ENCODE measurements at regions not wholly inside any gene's neighbourhood (a gene's known extent, or its start where the extent isn't known, plus 50 kb on each side); places are given as distances from the start of the nearest gene placed in this dataset.
A peak's percentile ranks its signal among the peaks of the same experiment; 100 is the strongest.

DNA sequence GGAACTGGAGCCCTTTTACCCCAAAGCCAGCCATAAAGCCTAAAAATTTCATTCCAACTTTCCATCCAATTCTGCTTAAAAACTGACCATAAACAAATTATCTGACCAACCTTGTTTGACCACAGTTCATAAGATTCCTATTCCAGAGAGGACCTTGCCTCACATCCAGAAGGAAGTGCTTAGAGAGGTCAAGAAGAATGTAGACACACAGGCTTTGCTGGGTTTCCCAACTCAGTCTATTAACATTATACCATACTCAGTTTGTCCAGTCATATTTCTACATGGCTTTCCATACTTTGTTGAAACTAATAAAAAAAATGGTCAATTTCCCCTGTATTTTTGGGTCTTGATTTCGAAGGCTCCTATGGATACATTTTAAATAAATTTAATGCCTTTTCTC is 1522.5 kb downstream of the ARAP2 start:
- DNase-seq, result no peak

DNA sequence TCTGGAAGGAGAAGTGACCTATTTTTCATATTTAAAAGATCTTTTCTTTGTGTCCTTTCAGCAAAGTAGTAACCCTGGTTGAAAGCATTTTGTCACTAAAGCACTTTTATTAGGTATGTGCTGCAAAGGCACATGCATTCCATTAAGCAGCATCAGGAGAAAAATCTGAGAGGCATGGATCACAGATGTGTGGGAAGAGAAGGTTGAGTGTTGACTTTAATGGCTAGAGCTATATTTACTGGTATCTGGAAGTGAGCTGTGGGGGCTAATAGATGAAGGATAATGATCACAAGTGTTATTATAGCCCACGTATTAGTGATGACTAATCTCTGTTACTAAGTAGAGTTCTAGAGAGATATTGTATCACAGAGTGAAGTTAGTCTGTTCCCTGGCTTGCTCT is 1520.7 kb downstream of the ARAP2 start:
- DNase-seq, result no peak

DNA sequence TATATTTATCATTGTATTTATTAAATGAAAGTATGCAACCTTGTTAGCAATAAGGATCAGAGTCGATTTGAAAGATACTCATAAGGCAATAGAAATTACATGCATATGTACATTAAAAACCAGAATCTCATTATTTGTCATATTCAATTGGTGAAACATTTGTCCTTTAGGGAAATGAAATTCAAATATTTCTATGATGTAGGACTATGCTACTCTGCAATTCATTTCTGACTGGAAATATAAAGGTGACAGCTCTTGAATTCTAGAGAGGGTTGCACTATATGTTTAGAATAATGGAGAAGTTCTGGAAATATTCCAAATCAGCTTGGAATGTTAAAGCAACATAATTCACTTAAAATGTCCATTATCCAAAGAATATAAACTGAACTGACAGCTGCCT is 1519.8 kb downstream of the ARAP2 start:
- DNase-seq, result no peak

DNA sequence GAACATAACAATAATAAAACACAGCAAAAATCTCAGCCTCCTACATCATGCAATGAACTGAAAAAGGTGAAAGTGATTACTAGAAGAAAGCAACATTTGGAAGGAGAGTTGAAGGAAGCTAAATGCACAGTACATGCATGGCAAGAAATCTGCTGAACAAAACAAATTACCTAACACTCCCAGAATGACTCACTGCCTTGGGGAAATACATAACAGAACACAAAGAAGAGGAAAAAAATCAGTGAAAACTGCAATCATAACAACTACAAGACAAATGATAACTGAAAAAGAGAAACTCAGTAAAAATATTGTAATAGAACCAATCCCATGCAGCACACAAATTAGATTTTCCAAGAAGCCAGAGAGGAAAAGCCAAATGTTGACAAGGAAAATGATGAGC is 1513.2 kb downstream of the ARAP2 start:
- no peak for DNase-seq

DNA sequence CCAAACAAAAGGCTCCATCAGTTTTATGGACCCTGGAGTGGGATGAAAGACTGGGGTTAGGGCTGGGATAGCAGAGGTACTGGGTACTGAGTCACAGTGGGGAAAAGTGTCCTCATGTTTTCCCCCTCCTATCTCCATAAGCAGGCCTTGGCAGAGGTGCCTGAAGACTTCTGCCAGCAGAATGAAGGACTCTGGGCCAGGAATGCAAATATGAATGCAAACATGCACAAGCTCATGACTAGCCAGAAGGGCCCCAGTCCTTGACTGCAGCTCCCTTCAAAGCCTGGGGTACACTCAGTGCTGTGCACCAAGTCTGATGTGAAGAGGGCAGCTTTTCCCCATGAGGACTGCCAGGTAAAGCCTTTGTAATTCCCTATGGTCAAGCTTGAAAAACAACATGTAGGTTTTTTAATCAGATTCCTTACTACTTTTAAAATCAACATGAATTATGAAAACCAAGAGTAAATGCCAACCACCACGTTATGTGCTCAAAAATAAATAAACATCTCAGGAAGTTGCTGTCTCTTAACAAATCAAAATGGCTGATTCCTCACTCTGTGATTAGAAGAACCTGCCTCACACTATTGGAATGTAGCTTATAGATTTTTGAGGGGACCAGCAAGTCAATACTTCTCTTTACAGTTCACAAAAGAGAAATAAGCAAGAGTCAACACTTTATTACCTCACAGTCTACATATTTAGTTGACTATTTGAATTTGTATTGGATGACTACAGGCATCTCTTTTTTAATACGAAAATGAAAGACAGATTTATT is 1512.0 kb downstream of the ARAP2 start:
- DNase-seq, result no peak

DNA sequence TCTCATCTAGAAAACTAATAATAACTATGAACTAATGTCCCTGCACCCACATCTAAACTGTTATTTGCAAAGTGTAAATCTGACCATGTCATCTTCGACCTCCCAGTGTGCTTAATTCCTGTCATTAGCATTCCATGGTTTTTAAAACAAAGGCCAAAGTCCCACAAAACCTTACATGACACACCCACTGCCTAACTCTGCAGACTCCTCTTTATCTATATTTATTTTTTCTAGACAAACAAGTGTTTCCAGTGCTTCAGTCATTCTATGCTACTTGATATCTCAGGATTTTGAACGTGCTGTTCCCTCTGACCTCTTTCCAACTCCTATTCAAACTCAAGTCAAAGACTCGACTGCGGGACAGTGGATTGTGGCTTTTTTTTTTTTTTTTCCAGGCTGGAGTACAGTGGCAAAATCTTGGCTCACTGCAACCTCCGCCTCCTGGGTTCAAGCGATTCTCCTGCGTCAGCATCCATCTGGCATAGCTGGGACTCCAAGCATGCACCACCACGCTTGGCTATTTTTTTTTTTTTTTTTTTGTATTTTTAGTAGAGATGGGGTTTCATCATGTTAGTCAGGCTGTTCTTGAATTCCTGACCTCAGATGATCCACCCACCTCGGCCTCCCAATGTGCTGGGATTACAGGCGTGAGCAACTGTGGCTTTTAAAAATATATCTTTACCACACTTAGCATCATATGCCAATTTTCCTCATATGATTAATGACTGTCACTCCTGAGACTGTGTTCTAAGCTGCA is 1511.0 kb downstream of the ARAP2 start:
- peak; percentile 32 for DNase-seq

DNA sequence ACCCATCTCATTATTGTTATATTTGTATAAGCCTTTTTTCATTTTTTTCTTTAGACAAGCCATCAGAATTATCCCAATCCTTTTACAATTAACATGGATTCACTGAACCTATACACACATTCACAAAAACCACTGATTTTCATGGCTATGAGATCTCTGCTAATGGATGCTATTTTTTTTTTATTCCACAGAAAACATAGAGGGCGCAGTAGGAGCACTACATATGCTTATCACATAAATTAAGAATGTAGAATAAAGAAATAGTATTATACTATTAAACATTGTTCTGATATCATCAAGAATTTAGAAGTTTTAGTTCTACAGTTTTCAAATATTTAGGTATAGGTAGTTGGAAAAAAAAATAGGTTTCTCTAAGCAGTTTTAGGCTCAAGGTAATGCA is 1477.4 kb downstream of the ARAP2 start:
- DNase-seq, result peak; percentile 28

DNA sequence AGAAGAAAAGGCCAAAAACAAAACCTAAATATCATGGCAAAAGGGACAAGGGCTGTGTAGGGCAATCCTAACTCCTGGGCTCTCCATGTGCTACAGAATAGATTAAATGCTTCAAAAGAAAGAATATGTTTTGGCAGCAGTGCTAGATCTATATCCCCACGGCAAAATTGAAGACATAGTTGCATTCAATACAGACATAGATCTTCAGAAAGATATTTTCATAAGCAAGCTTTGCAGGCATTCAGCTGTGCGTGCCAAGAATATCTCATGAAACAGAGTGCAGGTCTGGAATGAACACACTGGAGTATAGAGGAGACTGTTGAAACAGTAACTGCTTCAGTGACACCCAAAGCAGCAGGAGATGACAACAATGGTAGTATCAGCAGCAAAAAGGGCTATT is 1476.9 kb downstream of the ARAP2 start:
- DNase-seq, result peak; percentile 52

DNA sequence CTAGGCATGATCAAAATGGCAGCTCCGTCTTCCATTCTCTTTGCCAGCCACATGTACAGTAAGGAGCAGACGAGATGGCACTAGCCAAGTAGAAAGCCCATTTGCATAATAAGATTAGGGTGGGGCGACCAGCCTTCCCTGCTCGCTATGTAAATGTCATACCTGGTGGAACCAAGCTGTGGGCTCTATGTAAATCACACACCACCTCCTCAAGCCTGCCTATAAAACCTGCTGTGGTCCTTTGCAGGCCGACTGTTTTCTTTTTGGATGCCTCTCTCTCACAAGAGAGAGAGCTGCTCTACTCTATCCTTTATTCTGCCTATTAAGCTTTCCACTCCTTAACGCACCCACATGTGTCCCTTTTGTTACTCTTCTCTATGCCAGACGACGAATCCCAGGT is 1472.7 kb downstream of the ARAP2 start:
- DNase-seq, result no peak

DNA sequence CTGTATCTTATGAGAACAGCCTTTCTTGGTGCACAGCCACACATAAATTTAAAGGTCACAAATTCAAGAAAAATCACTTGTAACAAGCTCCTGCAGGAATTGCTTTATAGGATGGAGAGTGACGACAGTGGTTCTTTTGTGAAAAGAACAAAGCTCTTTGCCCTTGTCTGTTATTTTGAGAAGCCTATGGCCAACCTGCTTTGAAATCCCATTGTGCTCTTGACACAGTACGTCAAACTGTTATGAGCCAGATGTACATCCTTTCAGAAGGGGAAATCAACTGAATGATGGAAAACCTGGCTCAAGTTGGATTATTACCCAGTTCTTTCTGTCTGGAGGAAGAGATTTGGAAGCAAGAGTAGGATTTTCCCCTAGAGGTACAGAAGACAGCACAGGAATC is 1454.2 kb downstream of the ARAP2 start:
- DNase-seq, result no peak

DNA sequence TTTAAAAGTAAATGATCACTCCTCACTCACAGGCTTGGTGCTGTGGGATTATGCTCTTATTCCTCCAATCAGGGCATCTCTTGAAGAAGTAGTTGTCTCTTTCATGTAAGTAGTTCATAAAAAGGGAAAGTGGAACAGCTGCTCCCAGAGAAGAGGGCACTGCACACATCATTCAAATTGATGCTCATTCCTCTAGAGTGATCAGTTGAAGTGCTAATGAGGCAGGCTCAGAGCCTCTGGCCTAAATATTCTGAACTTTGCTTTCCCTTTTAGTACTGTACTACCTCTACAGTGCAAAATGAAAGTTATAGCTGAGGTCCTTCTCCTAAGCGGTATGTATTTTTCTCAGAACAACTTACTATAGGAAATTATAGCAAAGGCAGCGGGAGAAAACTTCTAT is 1453.1 kb downstream of the ARAP2 start:
- no peak for DNase-seq

DNA sequence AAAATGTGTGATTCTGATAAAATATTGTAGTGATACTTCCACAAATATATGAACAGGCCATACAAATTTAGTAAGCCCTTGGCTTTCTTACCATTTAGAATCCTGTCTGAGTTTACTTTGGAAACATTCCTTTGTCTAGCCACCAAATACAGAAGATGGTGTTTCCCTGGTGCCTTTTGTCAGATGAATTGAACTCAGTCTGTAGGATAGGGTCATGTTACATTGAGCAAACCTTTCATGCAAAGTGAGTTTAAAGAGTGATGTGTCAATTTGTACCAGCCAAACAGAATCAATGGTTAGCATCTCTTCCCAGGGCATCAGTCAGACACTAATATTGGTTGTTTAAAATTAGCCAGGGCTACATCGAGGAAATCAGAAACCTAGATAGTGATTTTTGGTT is 1443.4 kb downstream of the ARAP2 start:
- DNase-seq, result no peak

DNA sequence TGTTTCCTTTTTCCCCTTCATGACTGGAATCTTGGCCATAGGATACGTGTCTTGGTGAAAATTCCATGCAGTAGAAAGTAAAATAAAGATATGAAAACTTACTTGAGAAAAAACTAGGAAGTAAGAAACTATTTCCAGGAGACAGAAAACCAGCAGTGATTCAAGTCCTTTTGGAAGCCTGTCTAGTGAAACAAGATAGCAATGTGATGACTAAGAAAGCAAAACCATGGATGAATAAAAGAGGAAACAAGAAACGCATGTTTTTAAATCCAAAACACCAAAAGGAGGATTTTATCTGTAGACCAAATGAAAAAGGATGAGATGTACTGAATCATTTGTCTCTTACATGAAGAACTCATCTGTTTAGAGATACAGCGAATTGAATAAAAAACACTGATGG is 1430.0 kb downstream of the ARAP2 start:
- DNase-seq, result no peak

DNA sequence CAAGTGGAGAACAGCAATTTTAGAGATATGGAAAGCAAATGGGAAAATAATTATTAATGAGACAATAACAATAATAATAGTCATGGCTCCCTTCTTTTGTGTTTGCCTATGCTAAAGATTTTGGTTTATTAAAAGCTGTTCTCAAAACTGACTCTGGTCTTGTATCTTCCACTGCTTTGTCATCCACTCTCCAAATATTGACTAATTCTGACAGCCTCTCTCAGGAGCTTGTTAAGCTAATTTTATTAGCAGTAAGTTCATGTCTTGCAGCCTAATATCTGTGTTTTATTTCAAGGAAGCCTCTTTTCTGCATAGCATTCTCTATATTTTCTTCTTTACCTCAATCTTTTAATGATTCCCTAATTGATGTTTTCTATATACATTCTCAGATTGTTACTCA is 1419.8 kb downstream of the ARAP2 start:
- DNase-seq, result no peak

DNA sequence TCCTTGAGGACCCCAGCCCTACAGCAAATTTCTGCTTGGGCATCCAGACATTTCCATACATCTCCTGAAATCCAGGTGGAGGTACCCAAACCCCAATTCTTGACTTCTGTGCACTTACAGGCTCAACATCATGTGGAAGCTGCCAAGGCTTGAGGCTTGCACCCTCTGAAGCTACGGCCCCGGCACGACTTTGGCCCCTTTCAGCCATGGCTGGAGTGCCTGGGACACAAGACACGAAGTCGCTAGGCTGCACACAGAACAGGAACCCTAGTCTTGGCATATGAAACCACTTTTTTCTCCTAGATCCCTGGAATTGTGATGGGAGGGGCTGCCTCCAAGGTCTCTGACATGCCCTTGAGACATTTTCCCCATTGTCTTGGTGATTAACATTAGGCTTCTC is 1417.7 kb downstream of the ARAP2 start:
- no peak for DNase-seq

DNA sequence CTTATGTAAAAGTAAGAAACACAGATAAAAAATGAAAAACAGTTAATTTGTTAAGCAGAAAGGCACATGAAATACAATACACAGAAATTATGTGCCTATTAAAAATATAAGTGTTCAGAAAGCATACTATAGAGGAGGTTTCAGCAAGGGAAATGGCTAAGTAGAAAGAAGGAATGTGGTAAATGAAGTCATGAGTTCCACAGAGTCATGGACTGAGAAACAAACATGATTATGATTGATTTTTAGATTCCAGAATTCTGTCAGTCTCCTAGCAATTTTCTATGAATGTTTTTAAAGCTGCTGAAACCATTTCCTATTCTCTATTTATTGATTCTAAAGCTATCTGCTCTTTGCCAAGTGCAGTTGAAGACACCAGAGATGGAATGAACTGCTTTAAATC is 1398.4 kb downstream of the ARAP2 start:
- no peak for DNase-seq

DNA sequence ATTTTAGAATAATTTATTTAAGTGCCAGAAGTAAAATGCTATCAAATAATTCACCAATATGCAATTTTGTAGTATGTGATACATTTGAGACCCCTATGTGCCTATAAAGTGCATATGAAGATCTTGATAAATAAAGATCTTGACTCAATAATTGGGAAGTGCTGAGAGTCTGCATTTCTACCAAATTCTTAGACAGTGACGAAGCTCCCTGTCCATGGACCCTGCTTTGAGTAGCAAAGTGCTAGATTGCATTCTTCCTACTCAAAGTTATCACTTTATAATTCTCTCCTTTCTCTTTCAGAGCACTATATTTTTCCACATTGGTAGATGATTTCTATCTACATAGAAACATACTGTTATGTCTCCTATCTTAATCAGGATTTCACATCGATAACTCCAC is 1393.9 kb downstream of the ARAP2 start:
- DNase-seq, result no peak

DNA sequence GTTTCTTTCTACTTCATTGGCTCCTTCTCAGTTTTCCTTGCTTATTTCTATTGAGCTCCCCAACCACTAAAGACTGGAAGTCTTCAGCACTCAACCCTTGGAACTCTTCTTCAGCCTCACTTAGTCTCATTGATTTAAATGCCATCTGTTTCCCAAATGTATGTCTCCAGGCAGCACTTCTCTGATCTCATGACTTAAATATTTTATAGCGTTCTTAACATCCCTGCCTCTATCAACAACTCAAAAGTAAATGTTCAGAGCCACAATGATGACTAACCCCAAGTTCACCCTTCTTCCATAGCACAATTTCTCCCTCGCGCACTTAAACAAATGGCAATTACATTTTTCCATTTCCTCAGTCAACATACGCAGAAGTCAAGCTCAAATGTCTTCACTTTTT is 1393.3 kb downstream of the ARAP2 start:
- no peak for DNase-seq

DNA sequence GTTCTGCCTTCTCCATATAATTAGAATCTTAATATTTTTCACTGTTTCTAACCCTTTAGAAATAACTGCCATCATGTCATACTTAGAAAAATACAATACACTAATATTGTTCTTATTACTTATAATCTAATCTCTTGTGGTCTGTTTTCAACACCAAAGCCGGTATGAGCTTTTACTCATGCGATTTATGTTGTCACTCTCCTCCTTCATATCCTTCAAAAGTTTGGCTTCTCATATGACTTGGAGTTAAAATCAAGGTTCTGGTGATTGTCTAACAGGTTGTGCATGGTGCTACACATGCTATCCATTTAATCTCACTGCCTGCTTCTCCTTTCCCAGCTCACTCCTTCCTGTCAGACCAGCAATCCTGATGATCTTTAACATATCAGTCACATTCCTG is 1392.9 kb downstream of the ARAP2 start:
- no peak for DNase-seq

DNA sequence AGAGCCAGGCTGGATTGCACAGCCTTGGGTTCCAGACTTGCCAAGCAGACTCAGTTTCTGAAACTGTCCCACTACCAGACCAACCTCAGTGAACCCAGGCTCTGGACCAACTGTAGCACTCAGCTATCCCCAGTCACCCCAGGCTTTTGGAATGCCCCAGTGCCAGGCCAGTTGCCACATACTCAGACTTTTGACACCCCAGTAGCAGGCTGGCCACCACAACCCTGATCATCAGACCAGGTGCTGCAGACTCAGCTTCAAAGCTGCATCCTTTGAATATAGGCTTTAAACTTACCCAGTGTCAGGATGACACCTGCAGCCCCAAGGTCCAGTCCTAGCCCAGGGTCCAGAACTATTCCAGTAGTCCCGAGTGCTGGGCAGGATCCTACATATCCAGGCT is 1389.9 kb downstream of the ARAP2 start:
- no peak for DNase-seq

DNA sequence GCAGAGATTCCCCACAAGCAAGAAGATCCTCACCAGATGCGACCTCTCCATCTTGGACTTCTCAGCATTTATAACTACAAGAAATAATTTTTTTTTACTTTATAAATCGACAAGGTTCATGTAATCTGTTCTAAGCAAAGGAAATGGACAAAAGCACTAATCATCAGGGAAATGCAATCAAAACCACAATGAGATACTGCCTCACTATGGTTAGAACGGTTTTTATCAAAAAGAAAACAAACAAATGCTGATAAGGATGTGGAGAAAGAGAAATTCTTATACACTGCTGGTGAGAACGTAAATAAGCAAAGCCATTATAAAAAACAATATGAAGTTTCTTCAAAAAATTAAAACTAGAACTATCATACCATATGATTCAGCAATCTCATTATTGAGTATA is 1382.6 kb downstream of the ARAP2 start:
- DNase-seq, result no peak

DNA sequence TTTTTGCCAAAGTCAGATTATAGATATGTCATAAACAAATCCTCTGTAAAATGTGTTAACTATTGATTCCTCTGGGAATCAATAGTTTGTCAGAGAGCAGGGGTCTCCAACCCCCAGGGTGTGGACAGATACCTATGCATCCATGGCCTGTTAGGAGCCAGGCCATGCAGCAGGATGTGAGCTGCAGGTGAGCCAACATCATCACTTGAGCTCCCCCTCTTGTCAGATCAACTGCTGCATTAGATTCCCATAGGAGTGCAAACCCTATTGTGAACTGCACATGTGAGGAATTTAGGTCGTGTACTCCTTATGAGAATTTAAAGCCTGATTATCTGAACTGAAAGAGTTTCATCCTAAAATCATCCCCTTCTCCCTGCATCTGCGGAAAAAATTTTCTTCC is 1365.4 kb downstream of the ARAP2 start:
- no peak for DNase-seq

DNA sequence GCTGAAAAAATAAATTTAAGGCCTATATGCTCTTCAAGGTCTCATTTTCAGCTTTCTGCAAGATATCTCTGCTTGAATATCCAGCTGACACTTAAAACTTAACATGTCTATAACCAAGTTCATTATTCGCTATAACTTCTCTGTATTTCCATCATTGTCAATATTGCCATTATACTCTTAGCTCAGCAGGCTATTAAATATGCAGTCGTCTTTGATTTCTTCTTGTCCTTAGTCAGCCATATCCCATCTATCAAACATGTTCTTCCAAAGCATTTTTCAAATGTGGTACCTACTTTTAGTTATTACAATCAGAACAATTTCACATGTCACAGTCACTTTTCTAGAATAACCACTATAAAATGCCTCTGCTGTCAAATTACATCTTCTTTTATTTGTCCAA is 1364.1 kb downstream of the ARAP2 start:
- DNase-seq, result no peak

DNA sequence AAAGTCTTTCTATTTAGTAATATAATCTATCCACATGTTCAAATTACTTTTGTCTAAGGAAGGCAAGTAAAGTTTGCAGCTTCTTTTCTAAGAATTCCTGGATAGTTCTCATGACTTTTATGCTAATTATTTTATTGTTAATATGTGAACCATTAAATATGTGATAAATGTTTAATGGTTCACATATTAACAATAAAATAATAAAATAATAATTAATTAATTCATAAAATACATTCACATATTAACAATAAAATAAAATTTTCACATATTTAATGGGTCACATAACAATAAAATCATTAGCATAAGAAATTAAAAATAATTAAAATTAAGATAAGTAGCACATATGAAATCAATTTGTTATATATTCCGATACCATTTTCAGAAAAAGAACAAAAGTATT is 1352.4 kb downstream of the ARAP2 start:
- DNase-seq, result no peak

DNA sequence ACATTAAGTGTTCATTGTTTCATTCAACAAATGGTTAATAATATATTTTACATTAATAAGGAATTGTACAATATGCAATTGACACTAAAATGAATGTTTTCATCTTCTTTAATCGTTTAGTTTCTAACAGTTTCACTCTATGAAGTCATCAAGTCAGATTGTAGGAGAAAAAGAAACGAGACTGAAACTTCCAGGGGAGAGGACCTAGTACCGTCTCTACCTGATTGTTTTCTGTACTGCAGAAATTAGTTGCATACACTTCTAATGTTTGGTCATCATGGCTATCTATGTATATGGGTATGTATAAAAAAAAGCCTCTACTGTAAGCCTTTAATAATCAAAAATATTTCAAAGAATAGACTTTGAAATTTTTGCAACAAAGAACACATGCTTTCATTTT is 1350.9 kb downstream of the ARAP2 start:
- DNase-seq, result no peak
